ACC112 (cell line): ENCODE measurements at regions not wholly inside any gene's neighbourhood (a gene's known extent, or its start where the extent isn't known, plus 50 kb on each side); places are given as distances from the start of the nearest gene placed in this dataset.

Experiments
- H2AFZ ChIP-seq: fragments of 200-600 bp; sonication (generic); one replicate; pipeline ENCODE4 v1.6.0; 2017; ENCODE audit warnings: antibody characterized with exemption, low read length; ENCODE audit not compliant: unreplicated experiment
- H3K27ac ChIP-seq: fragments of 200-600 bp; sonication (generic); 2 replicates; pipeline ENCODE4 v1.5.1; 2014; ENCODE audit warnings: low read depth, mild to moderate bottlenecking, antibody characterized with exemption, low read length, moderate library complexity
- H3K27me3 ChIP-seq: fragments of 200-600 bp; sonication (generic); 2 replicates; pipeline ENCODE4 v1.6.1; 2014; ENCODE audit warnings: mild to moderate bottlenecking, antibody characterized with exemption, low read length, moderate library complexity, mixed read lengths; ENCODE audit not compliant: insufficient read depth
- H3K36me3 ChIP-seq: fragments of 200-600 bp; sonication (generic); 2 replicates; pipeline ENCODE4 v1.6.1; 2016; ENCODE audit warnings: mild to moderate bottlenecking, antibody characterized with exemption, low read length, moderate library complexity, mixed read lengths; ENCODE audit not compliant: insufficient read depth
- H3K4me1 ChIP-seq: fragments of 200-600 bp; sonication (generic); one replicate; pipeline ENCODE4 v1.6.1; 2016; ENCODE audit warnings: low read length, mixed read lengths; ENCODE audit not compliant: insufficient read depth, unreplicated experiment, control insufficient read depth
- H3K4me3 ChIP-seq: fragments of 200-600 bp; sonication (generic); 2 replicates; pipeline ENCODE4 v1.5.1; 2014; ENCODE audit warnings: mild to moderate bottlenecking, low read depth, low read length
- H3K79me2 ChIP-seq: fragments of 200-600 bp; sonication (generic); one replicate; pipeline ENCODE4 v1.6.0; 2016; ENCODE audit warnings: low read length; ENCODE audit not compliant: control insufficient read depth, unreplicated experiment, insufficient read depth

- Histone ChIP-seq H3K27me3 (no peaks in the 10 kb centered on the region), H3K79me2 (no peaks in the 10 kb centered on the region), H3K36me3 (no peaks in the 10 kb centered on the region), H3K27ac (no peak overlapping the region), H3K4me3 (no peak overlapping the region), H3K4me1 (no peaks in the 10 kb centered on the region), H2AFZ (no peak overlapping the region)
Measured at GRCh38 chr5:125461641-125462072, 715.2 kb upstream of the ZNF608 start.

DNA sequence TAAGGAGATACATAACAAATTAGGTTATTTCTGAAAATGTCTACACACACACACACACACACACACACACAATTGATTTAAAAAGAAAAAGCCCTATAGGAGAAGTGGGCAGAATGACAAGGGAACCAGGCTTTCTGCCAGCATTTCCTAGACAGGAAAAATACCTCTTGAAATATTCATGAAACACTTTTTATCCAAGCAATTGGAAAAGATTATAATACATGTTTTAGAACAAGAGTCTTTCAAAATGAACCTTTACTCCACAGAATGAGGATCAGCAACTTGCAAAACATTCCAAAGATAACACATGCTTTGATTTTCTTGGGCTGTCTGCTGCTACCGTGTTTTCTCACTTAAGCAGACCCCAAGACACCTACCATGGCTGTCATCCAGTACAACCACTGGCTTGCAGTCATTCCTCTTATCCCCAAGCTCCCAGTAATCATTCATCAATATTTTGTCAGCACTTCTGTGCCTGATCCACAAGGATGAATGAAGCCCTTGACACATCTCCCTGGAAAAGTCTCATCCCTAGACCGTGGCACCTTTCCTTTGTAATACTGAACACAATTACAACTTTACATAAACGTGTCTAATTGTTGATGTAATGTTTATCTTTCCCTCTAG lies 717.1 kb upstream of the ZNF608 start:
- no peaks in the 10 kb centered on the region for H3K4me1 ChIP-seq
- H3K27ac ChIP-seq, result no peak overlapping the region
- H3K36me3 ChIP-seq, result no peaks in the 10 kb centered on the region
- H3K4me3 ChIP-seq, result no peak overlapping the region
- no peak overlapping the region for H2AFZ ChIP-seq
- no peaks in the 10 kb centered on the region for H3K27me3 ChIP-seq
- H3K79me2 ChIP-seq, result no peaks in the 10 kb centered on the region

DNA sequence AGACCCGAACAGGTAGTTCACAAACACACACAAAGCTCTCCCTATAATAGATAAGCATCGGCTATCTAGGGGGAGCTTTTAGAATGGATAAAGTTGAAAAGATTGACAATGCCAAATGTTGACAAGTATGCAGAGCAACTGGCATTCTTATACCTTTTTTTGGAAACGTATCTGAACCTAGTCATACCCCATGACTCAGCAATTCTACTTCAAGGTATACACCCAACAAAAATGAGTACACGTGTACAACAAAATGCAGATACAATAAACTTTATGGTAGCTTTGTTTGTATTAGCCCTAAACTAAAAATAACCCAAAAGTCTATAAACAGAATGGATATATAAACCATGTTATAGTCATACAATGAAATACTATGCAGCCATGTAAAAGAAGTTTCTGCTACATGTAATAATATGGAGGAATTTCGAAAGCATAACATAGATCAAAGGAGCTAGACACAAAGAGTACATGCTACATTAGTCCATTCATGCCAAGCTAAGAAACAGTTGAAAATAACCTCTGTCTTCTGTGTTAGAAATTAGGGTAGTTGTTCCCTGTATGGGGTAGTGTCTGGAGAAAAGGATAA lies 718.5 kb upstream of the ZNF608 start:
- no peaks in the 10 kb centered on the region for H3K36me3 ChIP-seq
- no peaks in the 10 kb centered on the region for H3K4me1 ChIP-seq
- H3K4me3 ChIP-seq, result no peak overlapping the region
- no peak overlapping the region for H2AFZ ChIP-seq
- H3K27ac ChIP-seq, result no peak overlapping the region
- H3K79me2 ChIP-seq, result no peaks in the 10 kb centered on the region
- H3K27me3 ChIP-seq, result no peaks in the 10 kb centered on the region

DNA sequence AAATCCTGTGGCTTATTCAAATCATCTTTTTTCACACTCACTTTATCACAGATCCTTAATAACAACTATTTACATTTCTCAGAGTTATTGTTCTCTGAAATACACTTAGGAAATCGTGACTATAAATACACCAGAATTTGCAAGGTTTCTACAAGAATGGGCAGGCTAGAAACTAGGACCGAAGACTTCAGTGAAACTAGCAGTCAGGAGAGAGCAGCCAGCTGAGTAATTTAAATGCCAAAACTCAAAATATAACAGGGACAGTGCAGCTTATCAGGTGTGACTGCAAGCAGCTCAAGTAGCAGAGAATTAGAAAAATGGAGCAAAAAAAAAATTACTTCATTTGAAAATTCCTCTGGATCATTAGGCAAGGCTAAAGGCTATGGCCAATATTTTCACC lies 719.3 kb upstream of the ZNF608 start:
- Histone ChIP-seq H3K4me1 (no peaks in the 10 kb centered on the region), H3K27me3 (no peaks in the 10 kb centered on the region), H2AFZ (no peak overlapping the region), H3K27ac (no peak overlapping the region), H3K36me3 (no peaks in the 10 kb centered on the region), H3K79me2 (no peaks in the 10 kb centered on the region), H3K4me3 (no peak overlapping the region)

DNA sequence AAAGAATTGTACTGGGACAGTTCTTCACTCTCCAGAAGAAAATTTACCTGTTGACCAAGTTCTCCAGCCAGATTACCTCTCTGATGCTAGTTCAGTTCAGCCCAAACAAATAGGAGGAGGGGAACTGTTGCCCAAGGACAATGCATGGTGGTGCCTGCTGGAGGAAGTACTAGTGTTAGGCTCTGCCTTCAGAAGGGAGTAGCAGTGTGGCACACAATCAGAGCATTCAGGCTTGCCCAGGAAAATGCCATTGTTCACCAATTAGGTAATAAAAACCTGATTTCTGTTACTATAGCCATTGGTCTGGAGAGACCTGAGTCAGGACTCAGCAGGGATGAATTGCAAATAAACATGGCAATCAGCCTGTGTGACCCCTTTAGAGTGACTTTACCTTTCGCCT lies 720.8 kb upstream of the ZNF608 start:
- Histone ChIP-seq H3K79me2 (no peaks in the 10 kb centered on the region), H3K4me3 (no peak overlapping the region), H3K27me3 (no peaks in the 10 kb centered on the region), H3K36me3 (no peaks in the 10 kb centered on the region), H2AFZ (no peak overlapping the region), H3K27ac (no peak overlapping the region), H3K4me1 (no peaks in the 10 kb centered on the region)

DNA sequence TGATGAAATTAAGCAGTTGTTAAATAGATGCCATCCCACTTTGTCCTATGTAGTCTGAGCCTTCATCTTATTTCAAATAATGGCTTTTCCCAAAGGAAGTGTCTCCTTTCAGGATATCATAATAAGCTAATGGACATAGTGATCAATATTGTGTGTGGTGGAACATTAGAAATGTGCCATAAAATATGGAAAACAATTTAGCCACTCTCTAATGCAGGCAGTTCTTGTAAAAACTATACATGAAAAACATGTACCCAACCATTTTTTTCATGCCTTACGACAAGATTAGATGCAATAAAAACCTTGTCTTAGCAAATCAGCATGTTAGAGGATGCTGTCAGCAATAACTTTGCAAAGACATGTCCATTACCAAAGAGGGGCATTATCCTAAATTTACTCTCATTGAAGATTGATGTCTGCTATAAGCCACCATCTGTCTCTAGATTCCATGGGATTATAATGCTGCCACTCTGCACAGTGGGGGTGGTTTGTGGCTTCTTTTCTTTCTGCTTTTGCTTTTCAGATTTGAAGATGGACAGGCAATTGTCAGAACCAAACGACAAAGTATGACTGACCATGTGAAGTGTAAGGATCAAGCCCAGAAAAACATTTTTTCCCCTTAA lies 724.0 kb upstream of the ZNF608 start:
- Histone ChIP-seq H3K4me3 (no peak overlapping the region), H2AFZ (no peak overlapping the region), H3K36me3 (no peaks in the 10 kb centered on the region), H3K4me1 (no peaks in the 10 kb centered on the region), H3K79me2 (no peaks in the 10 kb centered on the region), H3K27ac (no peak overlapping the region), H3K27me3 (no peaks in the 10 kb centered on the region)

- Histone ChIP-seq H3K79me2 (no peaks in the 10 kb centered on the region), H3K4me3 (no peak overlapping the region), H2AFZ (no peak overlapping the region), H3K27ac (no peak overlapping the region), H3K4me1 (peaks cover 14% of the 10 kb centered on the region), H3K36me3 (no peaks in the 10 kb centered on the region), H3K27me3 (no peaks in the 10 kb centered on the region)
Measured at GRCh38 chr5:125476901-125477585, 730.6 kb upstream of the ZNF608 start.

GRCh38 chr5:125477586-125477975 lies 731.1 kb upstream of the ZNF608 start:
- no peak overlapping the region for H3K4me3 ChIP-seq
- peaks cover 14% of the 10 kb centered on the region for H3K4me1 ChIP-seq
- H2AFZ ChIP-seq, result no peak overlapping the region
- no peak overlapping the region for H3K27ac ChIP-seq
- H3K27me3 ChIP-seq, result no peaks in the 10 kb centered on the region
- no peaks in the 10 kb centered on the region for H3K79me2 ChIP-seq
- no peaks in the 10 kb centered on the region for H3K36me3 ChIP-seq

DNA sequence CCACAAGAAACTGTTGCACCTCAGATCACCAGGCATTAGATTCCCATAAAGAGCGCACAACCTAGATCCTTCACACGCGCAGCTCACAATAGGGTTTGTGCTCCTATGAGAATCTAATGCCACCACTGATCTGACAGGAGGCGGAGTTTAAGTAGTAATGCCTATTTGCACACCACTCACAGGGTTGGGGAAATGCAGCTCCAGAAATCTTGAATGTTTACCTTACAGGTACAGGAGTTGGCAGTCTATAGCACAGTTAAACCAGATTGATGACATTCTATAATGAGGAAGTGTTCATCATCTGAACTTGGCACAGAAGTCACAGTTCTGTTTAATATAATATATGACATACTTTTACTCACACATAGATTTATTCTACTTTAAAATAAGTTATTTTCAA lies 732.2 kb upstream of the ZNF608 start:
- Histone ChIP-seq H3K27ac (no peak overlapping the region), H3K36me3 (no peaks in the 10 kb centered on the region), H2AFZ (no peak overlapping the region), H3K27me3 (no peaks in the 10 kb centered on the region), H3K4me3 (no peak overlapping the region), H3K4me1 (peaks cover 18% of the 10 kb centered on the region), H3K79me2 (no peaks in the 10 kb centered on the region)

GRCh38 chr5:125480911-125481310 lies 734.5 kb upstream of the ZNF608 start:
- H3K4me1 ChIP-seq, result peaks cover 39% of the 10 kb centered on the region
- no peaks in the 10 kb centered on the region for H3K79me2 ChIP-seq
- no peak overlapping the region for H3K27ac ChIP-seq
- no peaks in the 10 kb centered on the region for H3K27me3 ChIP-seq
- H2AFZ ChIP-seq, result no peak overlapping the region
- H3K36me3 ChIP-seq, result no peaks in the 10 kb centered on the region
- no peak overlapping the region for H3K4me3 ChIP-seq
